Activated T-helper 1 cell treated with anti-CD3 and anti-CD28 coated beads, Interleukin-2, amount 50 U/mL, for 16 hours (primary cell): ENCODE measurements at regions not wholly inside any gene's neighbourhood (a gene's known extent, or its start where the extent isn't known, plus 50 kb on each side); places are given as distances from the start of the nearest gene placed in this dataset.

Experiments
- DNase-seq, 2 donors: peaks; one replicate each; pipeline ENCODE4 v3.0.0-alpha.2; 2020; ENCODE audit warnings: low read depth in 1 of 2, low spot score in 1 of 2

DNA sequence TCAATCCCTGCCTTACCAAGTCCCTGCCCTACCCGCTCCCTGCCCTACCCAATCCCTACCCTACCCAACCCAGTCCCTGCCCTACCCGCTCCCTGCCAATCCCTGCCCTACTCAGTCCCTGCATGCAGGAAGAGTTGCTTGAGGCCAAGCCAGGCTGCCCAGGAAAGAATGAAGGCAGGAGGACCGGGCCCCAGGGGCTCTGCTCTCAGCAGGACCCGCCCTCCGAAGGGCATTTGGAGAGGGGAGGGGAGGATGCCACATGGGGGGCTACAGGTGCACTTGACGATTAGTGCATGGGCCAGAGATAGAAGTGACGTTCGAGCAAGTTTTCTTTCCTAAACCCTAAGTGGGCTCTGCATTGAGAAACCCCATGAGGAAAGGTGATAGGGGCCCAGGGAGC is 581.2 kb downstream of the TBC1D22A start:
- no peak for DNase-seq

DNA sequence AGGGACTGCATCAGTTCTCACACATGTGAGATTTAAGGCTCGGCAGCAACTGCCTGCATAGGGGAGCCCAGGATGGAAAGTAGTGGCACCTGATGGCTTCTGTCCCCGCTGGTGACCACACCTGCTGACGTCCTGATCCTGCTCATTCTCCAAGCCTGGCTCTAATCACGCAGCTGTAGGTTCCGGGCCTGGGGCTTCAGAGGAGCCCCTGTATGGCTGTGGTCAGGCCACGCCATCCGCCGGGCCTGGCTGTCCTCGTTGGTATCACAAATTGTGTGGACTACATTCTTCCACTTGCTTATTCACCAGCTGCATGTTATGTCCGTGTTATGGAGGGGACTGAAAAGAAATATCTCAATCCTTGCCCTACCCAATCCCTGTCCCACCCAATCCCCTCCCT is 580.0 kb downstream of the TBC1D22A start:
- no peak for DNase-seq

DNA sequence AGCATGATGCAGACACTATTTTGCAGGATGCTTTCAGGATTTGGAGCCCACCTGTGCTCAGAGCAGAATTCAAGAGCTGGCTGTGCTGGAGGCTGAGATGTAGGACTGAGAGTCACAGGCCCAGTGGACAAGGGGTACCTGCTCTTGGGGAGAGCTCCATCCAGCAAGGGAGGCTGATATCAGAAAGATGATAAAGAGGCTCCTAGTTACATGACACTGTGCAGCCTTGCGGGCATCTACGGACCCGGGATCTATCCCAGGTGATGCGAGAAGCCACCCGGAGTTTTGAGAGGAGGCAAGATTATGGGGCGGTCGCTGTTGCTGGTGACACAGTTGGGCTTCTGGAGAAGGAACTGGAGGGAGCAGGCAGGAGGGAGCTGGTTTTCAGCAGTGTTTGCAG is 579.0 kb downstream of the TBC1D22A start:
- DNase-seq: no peak

DNA sequence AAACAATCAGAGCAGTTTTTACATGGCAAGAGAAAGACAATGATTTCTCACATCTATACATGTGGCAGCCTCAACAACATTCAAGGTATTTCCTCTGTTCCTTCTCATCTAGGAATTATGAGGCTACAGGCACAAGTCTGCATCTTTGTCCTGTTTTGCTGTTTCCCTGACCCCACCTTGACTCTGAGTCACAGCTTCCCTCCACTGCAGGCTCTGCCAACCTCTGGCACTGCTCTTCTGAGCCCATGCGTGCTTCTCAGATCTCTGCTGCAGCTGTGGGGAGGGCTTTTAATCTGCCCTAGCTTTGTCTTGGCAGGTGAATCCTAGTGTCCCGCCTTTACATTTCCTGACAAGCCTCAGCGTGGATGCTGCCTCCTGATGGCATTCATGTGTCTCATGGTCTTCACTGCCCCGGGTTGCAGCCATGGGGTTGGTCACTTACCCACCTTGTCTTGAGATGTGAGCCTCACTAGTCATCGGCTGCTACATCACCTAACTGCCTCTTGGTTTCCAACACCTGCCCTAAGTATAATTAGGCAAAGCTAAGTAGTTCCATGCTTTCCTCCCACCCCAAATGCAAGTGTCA is 578.5 kb downstream of the TBC1D22A start:
- no peak for DNase-seq

DNA sequence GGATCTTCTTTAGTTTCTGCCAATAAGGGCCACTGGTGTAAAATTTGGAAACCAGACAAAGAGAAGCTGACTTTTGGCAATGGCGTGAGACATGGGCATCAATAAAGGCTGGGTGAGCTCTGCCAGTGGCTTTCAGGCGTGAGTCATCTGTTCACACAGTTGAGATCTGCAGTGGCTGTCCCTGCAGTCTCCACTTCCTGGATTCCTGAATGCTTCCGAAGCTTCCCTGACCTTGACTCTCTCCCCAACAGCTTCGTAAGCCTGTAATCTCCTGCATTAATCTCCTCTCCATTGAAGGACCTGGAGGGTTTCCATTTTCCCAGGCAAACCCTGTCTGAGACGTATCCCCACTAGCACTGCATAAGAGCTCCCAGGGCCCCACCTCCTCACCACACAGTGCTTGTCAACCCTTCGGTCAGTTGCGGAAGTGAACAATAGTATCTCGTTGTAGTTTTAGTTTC is 574.7 kb downstream of the TBC1D22A start:
- DNase-seq: no peak

DNA sequence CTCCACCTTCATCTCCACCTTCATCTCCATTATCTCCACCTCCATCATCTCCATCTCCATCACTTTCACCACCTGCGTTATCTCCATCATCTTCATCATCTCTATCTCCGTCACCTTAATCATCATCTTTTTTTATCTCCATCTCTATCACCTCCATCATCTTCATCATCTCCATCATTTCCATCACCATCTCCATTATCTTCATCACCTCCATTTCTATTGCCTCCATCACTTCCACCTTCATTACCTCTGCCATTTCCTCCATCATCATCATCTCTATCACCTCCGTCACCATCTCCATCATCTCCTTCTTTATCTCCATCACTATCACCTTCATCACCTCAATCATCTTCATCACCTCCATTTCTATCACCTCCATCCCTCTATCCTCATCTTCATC is 573.5 kb downstream of the TBC1D22A start:
- no peak for DNase-seq

DNA sequence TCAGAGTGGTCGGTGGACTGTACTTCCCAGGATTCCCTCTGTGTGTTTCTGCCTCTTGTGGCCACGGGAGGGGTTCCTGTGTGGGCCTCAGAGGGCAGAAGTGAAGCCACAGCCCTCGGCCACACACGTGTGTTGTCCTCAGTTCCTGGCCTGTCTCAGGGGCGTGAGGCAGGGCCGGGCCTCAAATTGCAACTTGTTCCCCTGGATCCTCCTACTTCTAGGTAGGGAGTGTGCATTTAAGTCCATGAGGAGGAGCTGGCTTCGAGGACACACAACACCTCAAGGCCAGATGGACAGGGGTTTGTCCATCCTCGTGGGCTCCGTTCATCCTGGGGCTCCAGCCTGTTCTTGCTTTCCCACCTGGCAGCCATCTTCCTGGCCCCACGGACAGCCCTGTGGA is 573.0 kb downstream of the TBC1D22A start:
- DNase-seq: no peak

DNA sequence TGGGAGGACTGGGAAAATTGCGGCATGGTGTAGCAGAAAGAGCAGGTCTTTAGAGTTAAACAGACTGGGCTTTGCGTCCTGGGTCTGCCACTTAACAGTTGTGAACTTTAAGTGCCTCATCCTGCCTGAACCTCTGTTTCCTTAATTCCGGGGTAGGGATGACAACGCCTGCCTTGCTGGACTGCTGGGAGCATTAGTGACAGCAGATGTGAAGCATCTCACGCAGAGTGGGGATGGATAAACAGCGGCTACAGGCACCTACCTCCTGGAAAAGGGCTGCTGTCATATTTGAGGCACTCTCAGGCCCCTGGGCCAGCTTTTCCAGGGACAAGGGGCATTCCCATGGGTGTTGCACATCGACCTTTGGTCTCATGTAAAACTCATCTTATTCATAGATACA is 572.2 kb downstream of the TBC1D22A start:
- no peak for DNase-seq

DNA sequence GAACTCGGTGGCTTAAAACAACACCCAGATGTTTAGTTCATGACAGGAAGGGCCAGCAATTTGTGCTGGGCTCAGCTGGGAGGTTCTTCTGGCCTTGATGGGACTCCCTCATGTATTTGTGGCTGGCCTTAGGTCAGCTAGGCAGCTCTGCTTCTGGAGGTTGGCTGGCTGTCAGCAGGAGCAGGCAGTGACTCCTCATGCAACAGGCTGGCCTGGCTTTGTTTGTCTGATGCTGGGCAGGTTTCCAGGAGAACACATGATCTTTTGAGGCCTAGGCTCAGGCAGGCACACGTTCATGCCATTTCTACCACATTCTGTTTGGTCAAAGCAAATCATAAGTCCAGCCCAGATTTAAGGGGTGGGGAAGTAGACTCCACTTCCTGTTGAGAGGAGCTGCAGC is 571.2 kb downstream of the TBC1D22A start:
- no peak for DNase-seq

DNA sequence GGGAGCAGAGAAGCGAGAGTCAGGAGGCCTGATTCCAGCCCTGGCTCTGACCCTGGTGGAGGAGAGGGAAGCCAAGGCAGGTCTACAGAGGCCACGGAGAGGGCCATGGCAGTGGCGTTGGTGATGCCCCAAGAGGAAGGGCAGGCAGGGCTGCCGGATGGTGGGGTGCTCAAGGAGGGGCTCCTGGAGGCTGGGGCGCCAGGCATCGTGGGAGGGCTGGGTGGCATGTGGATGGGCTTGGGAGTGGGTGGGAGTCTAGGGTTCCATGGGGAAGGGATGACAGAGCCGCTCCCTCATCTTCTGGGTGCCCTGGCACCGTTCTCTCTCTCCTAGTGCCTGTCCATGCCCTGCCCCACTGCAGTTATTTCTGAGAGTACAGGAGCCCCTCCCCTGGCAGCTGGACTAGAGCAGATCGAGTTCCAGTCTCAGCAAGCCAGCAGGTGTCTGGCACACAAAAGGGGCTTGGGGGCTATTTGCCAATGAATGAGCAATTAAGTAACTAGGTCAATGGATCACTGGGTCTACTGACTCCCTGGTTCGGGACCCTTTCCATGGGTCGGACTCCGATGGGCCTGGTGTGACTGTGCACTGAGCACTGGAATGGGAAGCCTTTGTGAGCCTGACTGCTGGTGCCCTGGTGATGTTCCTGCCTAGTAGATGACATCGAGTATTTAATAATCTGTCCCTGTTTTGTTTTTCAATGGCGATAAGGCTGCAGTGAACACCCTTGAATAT is 570.0 kb downstream of the TBC1D22A start:
- DNase-seq: no peak

DNA sequence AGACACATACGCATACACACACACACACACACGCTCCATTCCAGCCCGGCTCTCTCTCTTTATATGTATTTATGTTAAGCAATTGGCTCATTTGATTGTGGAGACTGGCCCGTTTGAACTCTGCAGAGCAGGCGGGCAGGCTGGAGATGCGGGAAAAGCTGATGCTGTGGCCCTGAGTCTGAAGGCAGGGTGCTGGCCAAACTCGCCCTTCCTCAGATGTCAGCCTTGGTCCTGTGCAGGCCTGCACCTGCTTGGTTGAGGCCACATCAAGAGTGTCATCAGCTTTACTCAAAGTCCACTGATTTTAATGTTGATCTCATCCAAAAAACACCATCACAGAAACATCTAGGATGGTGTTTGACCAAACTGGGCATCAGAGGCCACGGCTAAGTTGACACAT is 569.3 kb downstream of the TBC1D22A start:
- no peak for DNase-seq

DNA sequence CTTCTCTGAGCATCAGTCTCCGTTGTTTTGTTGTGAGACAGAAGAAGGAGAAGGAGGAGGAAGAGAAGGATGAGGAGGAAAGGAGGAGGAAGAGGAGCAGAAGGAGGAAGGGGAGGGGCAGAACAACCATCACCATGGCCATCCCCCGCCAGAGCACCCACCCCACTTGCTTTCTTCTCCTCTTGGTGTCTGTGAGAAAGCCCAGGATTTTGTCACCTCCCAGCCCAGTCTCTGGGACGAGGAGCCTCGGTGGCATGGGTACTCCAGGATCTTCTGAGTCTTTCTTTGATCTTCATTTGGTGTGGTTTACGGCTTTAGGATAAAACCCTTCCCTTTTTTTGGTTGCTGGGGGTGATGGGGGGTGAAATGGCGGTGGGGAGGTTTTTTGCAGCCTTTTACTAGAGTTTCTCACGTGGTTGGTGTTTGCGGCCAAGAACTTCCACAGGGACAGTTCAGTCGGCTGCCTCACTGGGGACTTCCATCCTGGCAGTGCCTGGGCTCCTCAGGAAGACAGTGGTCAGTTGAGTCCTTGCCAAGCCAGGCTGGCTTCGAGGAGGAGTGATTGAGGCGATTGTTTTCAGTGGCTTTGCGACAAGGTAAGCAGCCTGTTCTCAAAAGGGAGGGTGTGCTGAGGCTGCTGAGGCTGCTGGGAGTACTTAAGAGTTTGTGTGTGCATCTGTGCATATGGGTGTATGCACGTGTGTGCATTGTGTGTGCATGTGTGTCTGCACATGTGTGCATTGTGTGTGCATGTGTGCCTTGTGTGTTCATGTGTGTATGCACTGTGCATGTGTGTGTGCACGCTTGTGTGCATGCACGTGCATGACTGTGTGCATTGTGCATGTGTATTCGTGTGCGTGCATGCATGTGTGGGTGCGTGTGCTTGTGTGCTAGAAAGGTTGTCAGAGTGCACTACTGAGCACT is 567.5 kb downstream of the TBC1D22A start:
- no peak for DNase-seq

DNA sequence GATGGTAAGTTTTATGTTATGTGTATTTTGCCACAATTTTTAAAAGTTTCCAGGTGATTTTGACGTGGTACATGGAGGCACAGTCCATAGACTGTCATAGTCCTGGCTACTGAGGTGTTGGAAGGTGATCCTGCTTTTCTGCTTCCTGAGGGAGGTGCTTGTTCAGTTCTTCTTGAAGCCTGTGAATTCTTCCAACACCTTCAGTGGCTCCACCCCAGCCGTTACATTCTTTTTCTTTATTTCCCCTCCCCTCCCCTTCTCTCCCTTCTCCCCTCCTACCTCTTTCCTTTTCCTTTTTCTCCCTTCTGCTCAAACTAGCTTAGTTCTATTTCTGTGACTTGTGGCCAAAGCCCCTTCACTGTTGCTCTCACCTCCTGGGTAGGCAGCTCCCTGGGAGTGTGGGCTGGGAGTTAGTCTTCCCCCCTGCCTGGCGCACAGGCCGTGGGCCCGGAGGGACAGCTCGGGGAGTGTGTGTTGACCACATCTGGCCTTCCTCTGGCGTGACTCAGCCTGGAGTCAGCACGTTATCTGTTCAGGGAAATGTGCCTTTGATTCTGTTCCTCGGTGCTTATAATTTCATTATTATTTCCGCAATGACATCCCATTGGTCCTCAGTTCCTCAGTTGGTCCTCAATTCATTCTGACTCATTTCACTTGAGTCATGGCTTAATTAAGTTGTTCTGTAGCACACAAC is 566.2 kb downstream of the TBC1D22A start:
- DNase-seq: no peak

DNA sequence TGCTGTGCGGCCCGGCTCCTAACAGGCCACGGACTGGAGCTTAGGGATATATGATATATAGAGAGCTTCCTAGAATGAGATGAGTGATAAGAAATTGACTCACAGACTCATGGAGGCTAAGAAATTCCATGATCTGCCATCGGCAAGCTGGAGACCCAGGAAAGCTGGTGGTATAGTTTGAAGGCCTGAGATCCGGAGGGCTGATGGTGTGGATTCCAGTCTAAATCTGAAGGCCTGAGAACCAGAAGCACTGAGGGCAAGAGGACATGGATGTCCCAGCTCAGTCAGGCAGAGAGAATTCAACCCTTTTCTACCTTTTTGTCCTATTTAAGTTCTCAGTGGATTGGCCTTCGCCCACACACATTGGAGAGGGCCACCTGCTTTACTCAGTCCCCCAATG is 564.8 kb downstream of the TBC1D22A start:
- DNase-seq: no peak

DNA sequence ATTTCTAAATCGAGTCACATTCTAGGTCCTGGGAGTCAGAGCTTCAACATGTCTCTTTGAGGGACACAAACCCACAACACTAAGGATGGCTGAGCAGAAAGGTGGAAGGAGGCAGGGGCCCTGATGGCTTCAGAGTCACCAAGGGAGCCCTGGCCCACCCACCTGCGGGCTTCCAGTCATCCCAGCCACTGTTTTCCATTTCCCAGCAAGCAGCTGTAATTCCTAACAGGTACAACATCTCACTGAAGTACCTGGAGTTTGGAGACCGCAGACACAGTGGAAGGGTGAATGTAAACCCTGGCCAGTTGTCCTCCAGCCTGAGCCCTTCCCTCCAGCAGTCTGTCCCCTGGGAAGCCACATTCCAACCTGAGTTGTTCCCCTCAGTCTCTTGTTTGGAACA is 562.8 kb downstream of the TBC1D22A start:
- no peak for DNase-seq

DNA sequence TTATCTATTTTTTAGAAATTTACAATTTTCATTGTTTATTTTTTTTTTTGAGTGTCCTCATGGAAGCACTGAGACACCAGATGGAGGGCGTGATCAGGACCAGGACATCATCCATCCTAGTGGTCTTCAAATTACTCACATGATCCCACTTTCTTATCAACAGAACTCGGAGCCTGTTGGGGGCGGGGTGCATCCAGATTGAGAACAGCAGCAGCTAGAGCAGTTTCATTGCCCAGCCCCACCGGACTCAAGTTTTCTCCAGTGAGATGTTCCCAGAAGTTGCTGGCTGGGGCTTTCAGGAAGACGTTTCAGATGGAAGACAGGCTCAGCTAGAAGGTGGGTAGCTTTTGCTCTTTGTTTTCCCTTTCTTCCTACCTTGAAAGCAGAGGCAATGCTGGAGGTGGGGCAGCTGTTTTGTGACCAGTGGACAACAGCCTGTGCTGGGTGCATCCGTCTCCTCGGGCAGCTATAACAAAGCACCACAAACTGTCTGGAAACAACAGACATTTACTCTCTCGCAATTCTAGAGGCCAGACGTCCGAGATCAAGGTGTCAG is 562.1 kb downstream of the TBC1D22A start:
- no peak for DNase-seq

DNA sequence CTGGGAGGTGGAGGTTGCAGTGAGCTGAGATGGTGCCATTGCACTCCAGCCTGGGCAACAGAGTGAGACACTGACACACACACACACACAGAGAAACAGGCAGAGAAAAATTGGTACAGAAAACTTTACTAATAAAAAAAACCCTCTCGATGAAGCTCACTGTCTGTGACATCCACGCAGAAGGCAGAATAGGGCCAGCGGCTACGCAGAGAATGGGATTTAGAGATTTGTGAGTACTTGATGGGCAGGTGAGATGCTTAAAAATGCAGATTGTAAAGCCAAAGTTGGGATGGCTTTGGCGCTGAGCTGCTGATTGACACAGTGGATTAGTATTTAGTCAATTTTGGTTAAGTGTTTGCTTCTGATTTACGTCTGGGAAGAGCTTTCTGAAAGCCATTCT is 561.1 kb downstream of the TBC1D22A start:
- no peak for DNase-seq

DNA sequence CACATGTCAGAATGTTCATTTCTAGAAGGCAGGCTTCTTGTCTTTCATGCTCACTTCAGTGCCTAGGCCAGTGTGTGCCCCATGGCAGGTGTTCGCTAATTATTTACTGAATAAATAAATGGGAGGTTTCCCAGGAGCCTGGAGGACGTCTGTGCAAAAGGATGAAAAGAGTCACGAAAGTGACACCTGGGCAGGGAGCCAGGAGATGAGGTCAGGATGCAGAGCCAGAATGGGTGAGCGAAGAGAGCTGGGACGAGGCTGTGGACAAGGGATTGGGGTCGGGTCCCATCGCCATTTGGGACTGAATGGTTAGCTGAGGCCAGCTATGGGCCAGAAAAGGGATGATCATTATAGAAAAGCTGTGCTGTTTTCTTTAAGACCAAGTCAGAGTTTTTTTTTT is 560.4 kb downstream of the TBC1D22A start:
- no peak for DNase-seq

DNA sequence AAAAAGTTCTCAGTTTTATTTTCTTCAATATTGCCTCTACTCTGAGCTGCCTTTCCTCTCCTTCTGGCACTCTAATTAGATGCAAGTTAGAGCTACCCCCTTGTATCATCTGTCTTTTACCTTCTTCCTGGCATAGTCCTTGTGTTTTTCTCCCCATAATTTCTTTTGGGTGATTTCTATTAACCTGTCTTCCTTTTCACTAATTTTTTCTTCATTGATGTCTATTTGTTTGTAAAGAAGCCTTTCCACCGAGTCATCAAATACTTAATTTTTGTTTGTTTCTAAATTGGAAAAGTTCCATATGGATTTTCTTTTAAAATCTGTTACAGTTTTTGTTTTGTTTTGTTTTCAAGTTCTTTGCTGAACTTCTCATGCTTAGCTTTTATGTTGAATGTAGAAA is 558.1 kb downstream of the TBC1D22A start:
- no peak for DNase-seq

DNA sequence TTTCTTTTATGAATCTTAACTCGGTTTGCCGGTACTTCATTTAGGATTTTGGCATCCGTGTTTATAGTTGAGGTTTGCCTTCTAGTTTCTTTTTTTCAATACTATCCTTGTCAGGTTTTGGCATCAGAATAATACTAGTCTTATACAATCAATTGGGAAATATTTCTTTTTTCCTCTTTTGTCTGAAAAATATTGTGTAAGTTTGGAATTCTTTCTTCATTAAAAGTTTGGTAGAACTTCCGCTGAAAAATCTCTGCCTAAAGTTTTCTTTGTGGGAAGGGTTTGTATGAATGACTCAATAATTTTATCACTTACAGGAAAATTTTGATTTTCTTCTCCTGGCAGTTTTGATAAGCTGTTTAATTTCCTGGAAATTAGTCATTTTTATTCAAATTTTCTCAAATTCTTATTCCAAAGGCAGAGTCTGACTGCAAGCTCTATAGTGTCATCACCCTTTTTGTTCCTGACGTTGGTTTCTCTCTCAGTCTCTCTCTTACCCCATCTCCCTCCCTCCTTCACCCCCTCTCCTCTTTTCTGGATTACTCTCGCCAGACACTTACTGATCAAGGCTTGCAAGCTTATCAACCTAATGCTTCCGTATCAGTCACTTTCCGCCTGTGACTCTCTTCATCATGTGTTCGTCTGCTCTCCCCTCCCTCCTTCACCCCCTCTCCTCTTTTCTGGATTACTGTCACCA is 555.7 kb downstream of the TBC1D22A start:
- no peak for DNase-seq
